ENCODE measurements at regions not wholly inside any gene's neighbourhood (a gene's known extent, or its start where the extent isn't known, plus 50 kb on each side); places are given as distances from the start of the nearest gene placed in this dataset.

DNA sequence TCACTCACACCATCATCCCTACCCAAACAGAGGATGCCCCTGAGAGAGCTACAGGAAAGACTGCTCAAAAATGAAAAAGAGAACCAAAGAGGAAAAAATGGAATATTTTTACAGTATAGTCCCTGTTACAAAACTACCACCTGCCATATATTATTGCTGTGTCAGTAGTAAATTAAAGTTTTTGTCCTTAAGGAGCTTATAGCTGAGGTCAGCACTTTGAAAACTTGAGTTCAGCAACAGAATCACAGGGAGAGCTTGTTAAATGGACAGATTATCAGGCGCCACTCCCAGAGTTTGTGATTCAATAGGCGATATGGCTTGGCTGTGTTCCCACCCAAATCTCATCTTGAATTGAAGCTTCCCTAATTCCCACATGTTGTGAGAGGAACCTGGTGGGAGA, 71.9 kb upstream of the FAM9A start:
- H3K9ac ChIP-seq (ENCODE audit: low read length), result no peak overlapping the region
- no peak overlapping the region for H2AFZ ChIP-seq (ENCODE audit: low read depth, low read length, severe bottlenecking)
- H4K20me1 ChIP-seq (ENCODE audit: low read depth, low read length), result no peaks in the 10 kb centered on the region
- no peaks in the 10 kb centered on the region for H3K9me2 ChIP-seq (replicated peaks; ENCODE audit: insufficient read depth, low read length)
- no peaks in the 10 kb centered on the region for H3K9me3 ChIP-seq (ENCODE audit: insufficient read depth, low read length)
- H3K79me2 ChIP-seq (ENCODE audit: insufficient read depth, low read length), result no peaks in the 10 kb centered on the region
- TF ChIP-seq, protein P1, sequence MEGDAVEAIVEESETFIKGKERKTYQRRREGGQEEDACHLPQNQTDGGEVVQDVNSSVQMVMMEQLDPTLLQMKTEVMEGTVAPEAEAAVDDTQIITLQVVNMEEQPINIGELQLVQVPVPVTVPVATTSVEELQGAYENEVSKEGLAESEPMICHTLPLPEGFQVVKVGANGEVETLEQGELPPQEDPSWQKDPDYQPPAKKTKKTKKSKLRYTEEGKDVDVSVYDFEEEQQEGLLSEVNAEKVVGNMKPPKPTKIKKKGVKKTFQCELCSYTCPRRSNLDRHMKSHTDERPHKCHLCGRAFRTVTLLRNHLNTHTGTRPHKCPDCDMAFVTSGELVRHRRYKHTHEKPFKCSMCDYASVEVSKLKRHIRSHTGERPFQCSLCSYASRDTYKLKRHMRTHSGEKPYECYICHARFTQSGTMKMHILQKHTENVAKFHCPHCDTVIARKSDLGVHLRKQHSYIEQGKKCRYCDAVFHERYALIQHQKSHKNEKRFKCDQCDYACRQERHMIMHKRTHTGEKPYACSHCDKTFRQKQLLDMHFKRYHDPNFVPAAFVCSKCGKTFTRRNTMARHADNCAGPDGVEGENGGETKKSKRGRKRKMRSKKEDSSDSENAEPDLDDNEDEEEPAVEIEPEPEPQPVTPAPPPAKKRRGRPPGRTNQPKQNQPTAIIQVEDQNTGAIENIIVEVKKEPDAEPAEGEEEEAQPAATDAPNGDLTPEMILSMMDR (IDR thresholded peaks at IDR 0.05; ENCODE audit: insufficient read depth, low read length, poor library complexity, severe bottlenecking), result no peak
- TF ChIP-seq EZH2phosphoT487 (conservative IDR thresholded peaks at IDR 0.05; ENCODE audit: low read length), result no peak
- H3K27ac ChIP-seq (ENCODE audit: low read depth, low read length), result no peak overlapping the region
- H3K4me2 ChIP-seq (ENCODE audit: low read depth, low read length, poor library complexity, severe bottlenecking), result no peak overlapping the region
- no peaks in the 10 kb centered on the region for H3F3A ChIP-seq (ENCODE audit: insufficient read depth)
- H3K36me3 ChIP-seq (ENCODE audit: low read length), result no peaks in the 10 kb centered on the region
- no peak overlapping the region for H3K4me3 ChIP-seq (ENCODE audit: insufficient read depth, low read length, poor library complexity, severe bottlenecking)
- H3K27me3 ChIP-seq (ENCODE audit: low read length), result no peaks in the 10 kb centered on the region

DNA sequence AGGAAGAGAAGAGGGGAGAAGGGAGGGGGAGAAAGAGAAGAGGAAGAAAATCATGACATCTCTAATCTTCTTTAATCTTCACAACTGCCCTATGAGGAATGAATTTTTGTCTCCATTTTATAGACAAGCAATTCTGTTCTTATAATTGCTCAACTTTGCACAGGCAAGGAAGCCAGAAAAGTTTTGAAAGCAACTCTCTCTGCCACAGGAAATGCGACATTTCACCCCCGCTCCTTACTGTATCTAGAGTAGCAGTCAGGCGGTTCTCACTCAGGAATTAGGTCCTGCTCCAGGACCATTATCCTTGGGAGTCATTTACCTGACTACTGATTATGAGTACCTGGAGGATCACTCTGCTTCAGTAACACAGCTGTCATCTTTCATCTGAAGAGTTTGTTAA, 69.2 kb upstream of the FAM9A start:
- H3K27ac ChIP-seq (ENCODE audit: low read depth, low read length), result no peak overlapping the region
- no peaks in the 10 kb centered on the region for H3K36me3 ChIP-seq (ENCODE audit: low read length)
- H4K20me1 ChIP-seq (ENCODE audit: low read depth, low read length), result no peaks in the 10 kb centered on the region
- H2AFZ ChIP-seq (ENCODE audit: low read depth, low read length, severe bottlenecking), result no peak overlapping the region
- no peak overlapping the region for H3K4me2 ChIP-seq (ENCODE audit: low read depth, low read length, poor library complexity, severe bottlenecking)
- H3K9me2 ChIP-seq (replicated peaks; ENCODE audit: insufficient read depth, low read length), result no peaks in the 10 kb centered on the region
- TF ChIP-seq EZH2phosphoT487 (conservative IDR thresholded peaks at IDR 0.05; ENCODE audit: low read length), result no peak
- TF ChIP-seq, protein P1 (IDR thresholded peaks at IDR 0.05; ENCODE audit: insufficient read depth, low read length, poor library complexity, severe bottlenecking), result no peak
- no peaks in the 10 kb centered on the region for H3K79me2 ChIP-seq (ENCODE audit: insufficient read depth, low read length)
- no peak overlapping the region for H3K9ac ChIP-seq (ENCODE audit: low read length)
- no peaks in the 10 kb centered on the region for H3F3A ChIP-seq (ENCODE audit: insufficient read depth)
- no peaks in the 10 kb centered on the region for H3K9me3 ChIP-seq (ENCODE audit: insufficient read depth, low read length)
- H3K4me3 ChIP-seq (ENCODE audit: insufficient read depth, low read length, poor library complexity, severe bottlenecking), result no peak overlapping the region
- no peaks in the 10 kb centered on the region for H3K27me3 ChIP-seq (ENCODE audit: low read length)

DNA sequence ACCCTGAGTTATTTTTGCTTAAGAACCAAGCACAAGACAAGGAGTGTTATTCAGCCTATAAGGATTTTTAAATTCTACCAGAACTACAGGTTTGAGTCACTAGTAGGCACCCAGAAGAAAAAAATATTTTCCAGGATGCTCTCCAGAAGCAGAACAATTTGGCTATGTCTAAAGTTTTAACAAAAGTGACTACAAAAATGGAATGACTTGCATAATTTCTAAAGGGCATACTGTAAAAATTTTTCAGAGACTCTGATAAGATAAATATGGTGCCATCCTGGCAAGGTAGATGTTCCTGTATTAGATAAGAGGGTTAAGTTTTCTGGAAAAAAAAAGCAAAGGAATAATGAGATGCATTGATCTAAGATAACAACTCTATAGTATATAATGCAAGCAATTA, 68.6 kb upstream of the FAM9A start:
- no peak overlapping the region for H2AFZ ChIP-seq (ENCODE audit: low read depth, low read length, severe bottlenecking)
- H3K79me2 ChIP-seq (ENCODE audit: insufficient read depth, low read length), result no peaks in the 10 kb centered on the region
- H3K4me2 ChIP-seq (ENCODE audit: low read depth, low read length, poor library complexity, severe bottlenecking), result no peak overlapping the region
- H3K9me3 ChIP-seq (ENCODE audit: insufficient read depth, low read length), result no peaks in the 10 kb centered on the region
- H3K9ac ChIP-seq (ENCODE audit: low read length), result no peak overlapping the region
- H3K27ac ChIP-seq (ENCODE audit: low read depth, low read length), result no peak overlapping the region
- no peaks in the 10 kb centered on the region for H3K36me3 ChIP-seq (ENCODE audit: low read length)
- H3K9me2 ChIP-seq (replicated peaks; ENCODE audit: insufficient read depth, low read length), result no peaks in the 10 kb centered on the region
- no peaks in the 10 kb centered on the region for H4K20me1 ChIP-seq (ENCODE audit: low read depth, low read length)
- H3F3A ChIP-seq (ENCODE audit: insufficient read depth), result no peaks in the 10 kb centered on the region
- no peak overlapping the region for H3K4me3 ChIP-seq (ENCODE audit: insufficient read depth, low read length, poor library complexity, severe bottlenecking)
- TF ChIP-seq EZH2phosphoT487 (conservative IDR thresholded peaks at IDR 0.05; ENCODE audit: low read length), result no peak
- TF ChIP-seq, protein P1 (IDR thresholded peaks at IDR 0.05; ENCODE audit: insufficient read depth, low read length, poor library complexity, severe bottlenecking), result no peak
- H3K27me3 ChIP-seq (ENCODE audit: low read length), result no peaks in the 10 kb centered on the region

DNA sequence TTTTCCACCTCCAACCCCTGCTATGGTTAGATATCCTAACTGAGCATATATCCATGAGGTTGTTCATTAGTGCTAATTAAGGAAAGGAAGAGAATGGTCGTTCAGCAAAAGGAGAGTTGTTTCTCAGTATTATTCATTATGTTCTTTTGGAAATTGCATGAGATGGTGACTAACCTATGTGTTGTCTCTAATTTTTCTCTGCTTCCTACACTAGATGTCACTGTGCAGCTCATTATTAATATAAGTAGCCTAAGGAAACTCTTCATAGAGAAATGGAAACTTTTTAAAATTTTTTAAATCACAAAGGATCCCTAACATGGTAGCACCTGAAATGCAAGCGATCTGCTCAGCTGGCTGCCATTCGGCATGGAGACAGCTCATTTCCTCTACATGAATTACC, 67.7 kb upstream of the FAM9A start:
- Histone ChIP-seq H3K9ac (ENCODE audit: low read length) (no peak overlapping the region), H3K27me3 (ENCODE audit: low read length) (no peaks in the 10 kb centered on the region), H3K27ac (ENCODE audit: low read depth, low read length) (no peak overlapping the region), H3F3A (ENCODE audit: insufficient read depth) (no peaks in the 10 kb centered on the region), H3K36me3 (ENCODE audit: low read length) (no peaks in the 10 kb centered on the region), H3K4me2 (ENCODE audit: low read depth, low read length, poor library complexity, severe bottlenecking) (no peak overlapping the region), H3K9me3 (ENCODE audit: insufficient read depth, low read length) (no peaks in the 10 kb centered on the region), H3K79me2 (ENCODE audit: insufficient read depth, low read length) (no peaks in the 10 kb centered on the region), H4K20me1 (ENCODE audit: low read depth, low read length) (no peaks in the 10 kb centered on the region), H3K4me3 (ENCODE audit: insufficient read depth, low read length, poor library complexity, severe bottlenecking) (no peak overlapping the region), H2AFZ (ENCODE audit: low read depth, low read length, severe bottlenecking) (no peak overlapping the region), H3K9me2 (replicated peaks; ENCODE audit: insufficient read depth, low read length) (no peaks in the 10 kb centered on the region)
- TF ChIP-seq, protein P1 (IDR thresholded peaks at IDR 0.05; ENCODE audit: insufficient read depth, low read length, poor library complexity, severe bottlenecking), result no peak
- no peak for TF ChIP-seq EZH2phosphoT487 (conservative IDR thresholded peaks at IDR 0.05; ENCODE audit: low read length)
